H1 (cell line): ENCODE measurements at regions not wholly inside any gene's neighbourhood (a gene's known extent, or its start where the extent isn't known, plus 50 kb on each side); places are given as distances from the start of the nearest gene placed in this dataset.

Experiments
- CTCF ChIA-PET: fragments of 300-600 bp; sonication (Branson Sonifier 250); formaldehyde crosslinking; loops from one replicate; lab custom pipeline; 2021; ENCODE audit not compliant: partially characterized antibody; lab: Charles Lee
- POLR2A ChIA-PET: fragments of 300-600 bp; sonication (Branson Sonifier 250); formaldehyde crosslinking; loops from one replicate; lab custom pipeline; 2021; ENCODE audit warnings: inconsistent platforms; ENCODE audit not compliant: partially characterized antibody; lab: Charles Lee
- DNase-seq, 2 experiments: peaks; one replicate each; pipeline versions ENCODE4 v3.0.0 to v3.0.0-alpha.2; 2010 to 2022; ENCODE audit warnings: low spot score in 2 of 2, low read depth in 1 of 2, mixed read lengths in 1 of 2
- FAIRE-seq: peaks from 2 replicates; lab custom pipeline; 2011; peaks lifted over from hg19 to GRCh38; lab: Jason Lieb, UNC
- H2AFZ ChIP-seq: 2 replicates; pipeline ENCODE4 v1.8.1; 2012; ENCODE audit warnings: low read length, inconsistent platforms
- H2AK5ac ChIP-seq: 2 replicates; pipeline ENCODE4 v1.6.1; 2013; ENCODE audit warnings: low read depth, low read length
- H2BK120ac ChIP-seq: replicated peaks from 2 replicates; pipeline ENCODE3; 2013; ENCODE audit warnings: low read depth, low read length, inconsistent platforms
- H2BK12ac ChIP-seq: 2 replicates; pipeline ENCODE4 v1.6.1; 2013; ENCODE audit warnings: low read depth, low read length
- H2BK15ac ChIP-seq: 2 replicates; pipeline ENCODE4 v1.6.1; 2013; ENCODE audit warnings: low read length
- H2BK20ac ChIP-seq: 2 replicates; pipeline ENCODE4 v1.6.1; 2013; ENCODE audit warnings: low read length
- H2BK5ac ChIP-seq: 2 replicates; pipeline ENCODE4 v1.6.1; 2013; ENCODE audit warnings: low read depth, low read length
- H3K14ac ChIP-seq: 2 replicates; pipeline ENCODE4 v1.6.1; 2013; ENCODE audit warnings: inconsistent platforms; ENCODE audit not compliant: insufficient read length
- H3K18ac ChIP-seq: 2 replicates; pipeline ENCODE4 v1.6.1; 2013; ENCODE audit warnings: low read length; ENCODE audit errors: extremely low read depth
- H3K23ac ChIP-seq: 2 replicates; pipeline ENCODE4 v1.6.1; 2013; ENCODE audit warnings: inconsistent platforms; ENCODE audit not compliant: insufficient read length
- H3K23me2 ChIP-seq: 2 replicates; pipeline ENCODE4 v1.6.1; 2013; ENCODE audit warnings: low read depth, low read length
- H3K27ac ChIP-seq: 2 replicates; pipeline ENCODE4 v1.6.1; 2011; ENCODE audit warnings: low read depth, low read length, inconsistent platforms
- H3K27me3 ChIP-seq, 4 experiments: replicated peaks in 1 of 4; 1 replicate in 1 of 4; 2 replicates in 3 of 4; pipeline versions ENCODE4 v1.6.1 to v1.8.1; 2011 to 2013; ENCODE audit warnings: low read length in 3 of 4, mild to moderate bottlenecking in 3 of 4, inconsistent platforms in 2 of 4, mixed read lengths in 2 of 4, moderate library complexity in 1 of 4; ENCODE audit not compliant: control insufficient read depth in 3 of 4, insufficient read depth in 3 of 4; ENCODE audit errors: extremely low read depth in 1 of 4
- H3K36me3 ChIP-seq, 4 experiments: 2 replicates each; pipeline versions ENCODE4 v1.6.1 to v1.8.1; 2011 to 2013; ENCODE audit warnings: mild to moderate bottlenecking in 4 of 4, low read length in 3 of 4, moderate library complexity in 2 of 4, control low read depth in 1 of 4, inconsistent platforms in 1 of 4; ENCODE audit not compliant: insufficient read depth in 4 of 4, control insufficient read depth in 2 of 4
- H3K4ac ChIP-seq: replicated peaks from 2 replicates; pipeline ENCODE3; 2013; ENCODE audit warnings: low read length, low read depth, mixed read lengths, inconsistent platforms; ENCODE audit not compliant: insufficient read length
- H3K4me1 ChIP-seq, 4 experiments: replicated peaks in 1 of 4; 1 replicate in 1 of 4; 2 replicates in 3 of 4; pipeline versions ENCODE4 v1.6.1 to v1.8.1; 2011 to 2013; ENCODE audit warnings: low read length in 3 of 4, inconsistent platforms in 2 of 4, mixed read lengths in 1 of 4; ENCODE audit not compliant: insufficient read depth in 4 of 4, control insufficient read depth in 3 of 4
- H3K4me2 ChIP-seq, 2 experiments: 2 replicates each; pipeline versions ENCODE4 v1.6.1 to v1.8.1; 2011 to 2013; ENCODE audit warnings: low read depth in 2 of 2, low read length in 2 of 2, control low read depth in 1 of 2, inconsistent platforms in 1 of 2, mild to moderate bottlenecking in 1 of 2; ENCODE audit not compliant: insufficient read depth in 1 of 2
- H3K4me3 ChIP-seq, 4 experiments: fragments of 200-600, 300-600 bp in 1 of 4; sonication (generic), shearing (Covaris generic), sonication (Bioruptor Twin) in 1 of 4; 2 replicates each; pipeline versions ENCODE4 v1.5.1 to v1.8.1; 2011 to 2016; ENCODE audit warnings: low read length in 4 of 4, low read depth in 3 of 4, control low read depth in 2 of 4, inconsistent platforms in 2 of 4, mild to moderate bottlenecking in 2 of 4, mixed read lengths in 1 of 4, moderate library complexity in 1 of 4; ENCODE audit not compliant: insufficient read depth in 2 of 4; ENCODE audit errors: extremely low read depth in 1 of 4
- H3K56ac ChIP-seq: replicated peaks from 2 replicates; pipeline ENCODE3; 2013; ENCODE audit warnings: low read depth, mild to moderate bottlenecking, mixed read lengths, low read length, inconsistent platforms; ENCODE audit not compliant: insufficient read length
- H3K79me1 ChIP-seq: 2 replicates; pipeline ENCODE4 v1.6.1; 2013; ENCODE audit warnings: low read depth, low read length, control low read depth
- H3K79me2 ChIP-seq, 2 experiments: 2 replicates each; pipeline versions ENCODE4 v1.6.1 to v1.8.1; 2012 to 2013; ENCODE audit warnings: low read length in 2 of 2, mild to moderate bottlenecking in 2 of 2, inconsistent platforms in 1 of 2; ENCODE audit not compliant: insufficient read depth in 2 of 2, control insufficient read depth in 1 of 2
- H3K9ac ChIP-seq, 4 experiments: replicated peaks in 1 of 4; 1 replicate in 1 of 4; 2 replicates in 3 of 4; pipeline versions ENCODE4 v1.6.1 to v1.8.1; 2011 to 2013; ENCODE audit warnings: low read depth in 3 of 4, low read length in 3 of 4, control low read depth in 2 of 4, mild to moderate bottlenecking in 2 of 4, moderate library complexity in 2 of 4, inconsistent platforms in 1 of 4; ENCODE audit errors: extremely low read depth in 1 of 4
- H3K9me3 ChIP-seq, 2 experiments: 2 replicates each; pipeline versions ENCODE4 v1.6.1 to v1.8.1; 2012 to 2013; ENCODE audit warnings: mild to moderate bottlenecking in 2 of 2, moderate library complexity in 2 of 2, control low read depth in 1 of 2, inconsistent platforms in 1 of 2, low read depth in 1 of 2, low read length in 1 of 2, mixed read lengths in 1 of 2; ENCODE audit not compliant: insufficient read depth in 2 of 2
- H4K20me1 ChIP-seq, 2 experiments: replicated peaks in 1 of 2; 2 replicates each; pipeline versions ENCODE3 to v1.8.1; 2011 to 2013; ENCODE audit warnings: inconsistent platforms in 2 of 2, low read length in 2 of 2, mild to moderate bottlenecking in 1 of 2; ENCODE audit not compliant: insufficient read depth in 2 of 2, control insufficient read depth in 1 of 2
- H4K5ac ChIP-seq: 2 replicates; pipeline ENCODE4 v1.6.1; 2013; ENCODE audit warnings: low read length, low read depth, mixed read lengths, inconsistent platforms; ENCODE audit not compliant: insufficient read length
- H4K8ac ChIP-seq: 2 replicates; pipeline ENCODE4 v1.8.0; 2013; ENCODE audit warnings: mild to moderate bottlenecking, moderate library complexity, low read length, inconsistent platforms; ENCODE audit not compliant: insufficient read depth; ENCODE audit errors: extremely low read depth
- H4K91ac ChIP-seq: replicated peaks from 2 replicates; pipeline ENCODE3; 2013; ENCODE audit warnings: low read length, mixed read lengths, inconsistent platforms; ENCODE audit not compliant: insufficient read length
- KDM4A ChIP-seq: IDR thresholded peaks from one replicate; pipeline ENCODE4 v1.7.1; 2012; ENCODE audit warnings: low read depth, mild to moderate bottlenecking, moderate library complexity, low read length, inconsistent platforms; ENCODE audit not compliant: severe bottlenecking
- SIN3A ChIP-seq, 2 experiments: IDR thresholded peaks in 1 of 2; conservative IDR thresholded peaks in 1 of 2; 2 replicates each; pipeline ENCODE4 v1.6.1; 2011 to 2012; ENCODE audit warnings: low read length in 2 of 2, improper control_type of control experiment in 1 of 2, low read depth in 1 of 2, mild to moderate bottlenecking in 1 of 2
- SP4 ChIP-seq: IDR thresholded peaks from 2 replicates; pipeline ENCODE4 v1.6.1; 2012; ENCODE audit warnings: low read length, inconsistent platforms
- WGBS, 2 experiments: shearing (Covaris generic) in 1 of 2; methylation state at CpG; one replicate each; pipeline versions ENCODE4 v1.1.6 to v1.1.7; 2013 to 2015; ENCODE audit warnings: low lambda C conversion rate in 2 of 2, mixed read lengths in 2 of 2, inconsistent platforms in 1 of 2, low coverage in 1 of 2, missing lambda C conversion rate in 1 of 2; ENCODE audit not compliant: insufficient replicate concordance in 2 of 2, insufficient coverage in 1 of 2, insufficient read length in 1 of 2; ENCODE audit errors: extremely low coverage in 1 of 2, missing lambda C conversion rate in 1 of 2; 5-methylcytosine and 5-hydroxymethylcytosine counted together
- TF ChIP-seq, protein P1 (sequence below): IDR thresholded peaks from 2 replicates; pipeline ENCODE4 v1.6.1; 2011; ENCODE audit warnings: low read depth, mild to moderate bottlenecking, low read length; ENCODE audit not compliant: insufficient read depth

DNA sequence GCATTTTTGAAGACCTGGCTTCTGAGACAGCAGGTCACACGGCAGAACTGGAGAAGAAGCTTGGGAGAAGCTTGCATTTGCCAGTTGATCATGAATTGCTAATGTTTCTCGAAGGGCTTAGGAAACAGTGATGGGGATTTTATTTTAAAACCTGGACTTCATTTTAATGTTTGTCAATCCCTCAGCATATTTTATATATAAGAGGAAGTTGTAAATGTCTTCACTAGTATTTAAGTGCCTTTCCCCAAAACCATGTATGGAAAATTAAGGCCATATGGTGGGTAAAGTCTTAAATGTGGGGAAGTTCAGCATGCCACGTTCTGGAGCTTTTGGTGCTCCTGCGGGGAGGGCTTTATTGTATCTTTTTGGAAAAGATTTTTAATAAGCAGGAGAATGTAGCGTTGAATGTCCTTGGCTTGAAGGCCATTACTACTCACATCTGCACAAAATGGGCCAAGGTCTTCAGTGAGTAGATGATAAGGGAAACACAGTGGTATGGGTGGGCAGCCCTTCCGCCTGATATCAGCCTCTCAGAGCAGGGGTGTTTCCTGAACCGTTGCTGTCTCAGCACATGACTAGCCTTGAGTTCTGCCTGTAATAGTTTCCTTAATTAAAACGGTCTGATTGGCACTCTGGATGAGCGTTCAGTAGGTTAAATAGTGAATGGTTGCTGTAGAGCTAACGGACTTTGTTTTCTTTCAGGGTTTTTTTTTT lies 511.4 kb downstream of the PCNX1 start:
- H3K27me3 ChIP-seq = no peaks in the 10 kb centered on the region
- no peak overlapping the region for H2BK5ac ChIP-seq
- WGBS, 2 experiments = 91% methylated on average over 10 of the region's 10 CpGs; no CpG with 5 or more reads in 1 of the 2 experiments
- no peaks in the 10 kb centered on the region for H3K23me2 ChIP-seq
- H4K91ac ChIP-seq = no peak overlapping the region
- no peak overlapping the region for H2BK20ac ChIP-seq
- DNase-seq (no peak), FAIRE-seq (no peak)
- no peak overlapping the region for H3K23ac ChIP-seq
- H3K56ac ChIP-seq = no peak overlapping the region
- H3K79me1 ChIP-seq = no peaks in the 10 kb centered on the region
- no peak overlapping the region for H2BK12ac ChIP-seq
- no peak overlapping the region for H3K14ac ChIP-seq
- no peak overlapping the region for H3K4me2 ChIP-seq
- H2AK5ac ChIP-seq = no peak overlapping the region
- H3K9ac ChIP-seq = no peak overlapping the region
- CTCF ChIA-PET = interaction anchor here (1.3 kb wide), 1 partner anchor 11 kb away, joined by 3 read pairs; no protein-coding TSS in a partner anchor
- H2AFZ ChIP-seq = no peak overlapping the region
- H3K79me2 ChIP-seq = peaks cover 0 to 34% of the 10 kb centered on the region in 2 experiments; a peak in 2 of 4 replicates
- H2BK120ac ChIP-seq = no peak overlapping the region
- no peak overlapping the region for H4K5ac ChIP-seq
- H3K36me3 ChIP-seq = no peaks in the 10 kb centered on the region
- no peak overlapping the region for H3K4ac ChIP-seq
- no peak overlapping the region for H3K4me3 ChIP-seq
- no peak overlapping the region for H3K18ac ChIP-seq
- no peaks in the 10 kb centered on the region for H3K9me3 ChIP-seq
- no peak overlapping the region for H3K27ac ChIP-seq
- POLR2A ChIA-PET = interaction anchor here (0.7 kb wide), 1 partner anchor 98 kb away, joined by 3 read pairs; no protein-coding TSS in a partner anchor
- H3K4me1 ChIP-seq = peaks cover 0 to 2% (median under 1%) of the 10 kb centered on the region in 4 experiments; a peak in 2 of 7 replicates
- no peaks in the 10 kb centered on the region for H4K20me1 ChIP-seq
- no peak overlapping the region for H2BK15ac ChIP-seq
- H4K8ac ChIP-seq = no peak overlapping the region
- TF ChIP-seq SP4 (no peak), KDM4A (no peak), SIN3A (conservative IDR thresholded peaks at IDR 0.05 in 1 of 2, IDR thresholded peaks at IDR 0.05 in 1 of 2; ENCODE audit: low read depth in 1 of 2, low read length in 2 of 2) (no peak)
- TF ChIP-seq, protein P1, sequence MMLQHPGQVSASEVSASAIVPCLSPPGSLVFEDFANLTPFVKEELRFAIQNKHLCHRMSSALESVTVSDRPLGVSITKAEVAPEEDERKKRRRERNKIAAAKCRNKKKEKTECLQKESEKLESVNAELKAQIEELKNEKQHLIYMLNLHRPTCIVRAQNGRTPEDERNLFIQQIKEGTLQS = no peak
